DND-41 (cell line): ENCODE measurements at regions not wholly inside any gene's neighbourhood (a gene's known extent, or its start where the extent isn't known, plus 50 kb on each side); places are given as distances from the start of the nearest gene placed in this dataset.

Source experiments
- ATAC-seq: fragments of 200-7000 bp; cut with Tn5 transposase; 3 replicates; pipeline ENCODE4 v1.9.1; 2021; ENCODE audit warnings: low read depth; ENCODE audit not compliant: insufficient read depth
- DNase-seq: peaks from one replicate; pipeline ENCODE4 v3.0.0-alpha.2; 2020
- H2AFZ ChIP-seq: 2 replicates; pipeline ENCODE4 v1.6.0; 2012; ENCODE audit warnings: low read depth, low read length
- H3K27ac ChIP-seq: 2 replicates; pipeline ENCODE4 v1.5.1; 2012; ENCODE audit warnings: low read length, inconsistent platforms
- H3K27me3 ChIP-seq: fragments of 200-600 bp; sonication (generic); 2 replicates; pipeline ENCODE4 v1.6.0; 2012; ENCODE audit warnings: low read length, mild to moderate bottlenecking, inconsistent platforms; ENCODE audit not compliant: insufficient read depth, poor library complexity
- H3K36me3 ChIP-seq: 2 replicates; pipeline ENCODE4 v1.5.1; 2012; ENCODE audit warnings: low read length, inconsistent platforms; ENCODE audit not compliant: insufficient read depth
- H3K4me1 ChIP-seq: 2 replicates; pipeline ENCODE4 v1.5.1; 2012; ENCODE audit warnings: mild to moderate bottlenecking, low read length; ENCODE audit not compliant: insufficient read depth
- H3K4me2 ChIP-seq: 2 replicates; pipeline ENCODE4 v1.6.0; 2012; ENCODE audit warnings: mild to moderate bottlenecking, moderate library complexity, low read length, inconsistent platforms; ENCODE audit not compliant: insufficient read depth
- H3K4me3 ChIP-seq, 2 experiments: fragments of 200-600 bp in 1 of 2; shearing (Covaris generic) in 1 of 2; 2 replicates each; pipeline ENCODE4 v1.5.1; 2012 to 2016; ENCODE audit warnings: inconsistent platforms in 2 of 2, low read length in 2 of 2, mild to moderate bottlenecking in 2 of 2, low read depth in 1 of 2, moderate library complexity in 1 of 2
- H3K79me2 ChIP-seq: 2 replicates; pipeline ENCODE4 v1.6.0; 2012; ENCODE audit warnings: low read length, inconsistent platforms; ENCODE audit not compliant: insufficient read depth
- H3K9ac ChIP-seq: 2 replicates; pipeline ENCODE4 v1.6.0; 2012; ENCODE audit warnings: low read depth, mild to moderate bottlenecking, inconsistent platforms, low read length, moderate library complexity
- H3K9me3 ChIP-seq: 2 replicates; pipeline ENCODE4 v1.5.1; 2012; ENCODE audit warnings: low read length, moderate library complexity, mild to moderate bottlenecking, inconsistent platforms; ENCODE audit not compliant: insufficient read depth, severe bottlenecking
- H4K20me1 ChIP-seq: 2 replicates; pipeline ENCODE4 v1.6.0; 2012; ENCODE audit warnings: low read length; ENCODE audit not compliant: insufficient read depth
- EZH2 ChIP-seq: IDR thresholded peaks from 3 replicates; pipeline ENCODE4 v1.6.1; 2012; ENCODE audit warnings: borderline replicate concordance, low read depth, mild to moderate bottlenecking, moderate library complexity, low read length, inconsistent platforms; ENCODE audit not compliant: severe bottlenecking
- TF ChIP-seq, protein P1 (sequence below): IDR thresholded peaks from 2 replicates; pipeline ENCODE4 v1.5.1; 2012; ENCODE audit warnings: borderline replicate concordance, low read length, moderate library complexity, mild to moderate bottlenecking; ENCODE audit not compliant: poor library complexity, severe bottlenecking; ENCODE audit errors: extremely low read depth

GRCh38 chr15:31456354-31457060, 129.9 kb downstream of the KLF13 start:
- no peaks in the 10 kb centered on the region for H4K20me1 ChIP-seq
- no peaks in the 10 kb centered on the region for H3K9me3 ChIP-seq
- no peaks in the 10 kb centered on the region for H3K4me1 ChIP-seq
- DNase-seq = no peak
- H3K27me3 ChIP-seq = no peaks in the 10 kb centered on the region
- no peak overlapping the region for H3K27ac ChIP-seq
- no peaks in the 10 kb centered on the region for H3K36me3 ChIP-seq
- H3K4me2 ChIP-seq = no peak overlapping the region
- ATAC-seq = no peak
- no peak overlapping the region for H3K9ac ChIP-seq
- H3K4me3 ChIP-seq = no peak overlapping the region
- H2AFZ ChIP-seq = no peak overlapping the region
- H3K79me2 ChIP-seq = no peaks in the 10 kb centered on the region
- TF ChIP-seq EZH2 = no peak
- TF ChIP-seq, protein P1, sequence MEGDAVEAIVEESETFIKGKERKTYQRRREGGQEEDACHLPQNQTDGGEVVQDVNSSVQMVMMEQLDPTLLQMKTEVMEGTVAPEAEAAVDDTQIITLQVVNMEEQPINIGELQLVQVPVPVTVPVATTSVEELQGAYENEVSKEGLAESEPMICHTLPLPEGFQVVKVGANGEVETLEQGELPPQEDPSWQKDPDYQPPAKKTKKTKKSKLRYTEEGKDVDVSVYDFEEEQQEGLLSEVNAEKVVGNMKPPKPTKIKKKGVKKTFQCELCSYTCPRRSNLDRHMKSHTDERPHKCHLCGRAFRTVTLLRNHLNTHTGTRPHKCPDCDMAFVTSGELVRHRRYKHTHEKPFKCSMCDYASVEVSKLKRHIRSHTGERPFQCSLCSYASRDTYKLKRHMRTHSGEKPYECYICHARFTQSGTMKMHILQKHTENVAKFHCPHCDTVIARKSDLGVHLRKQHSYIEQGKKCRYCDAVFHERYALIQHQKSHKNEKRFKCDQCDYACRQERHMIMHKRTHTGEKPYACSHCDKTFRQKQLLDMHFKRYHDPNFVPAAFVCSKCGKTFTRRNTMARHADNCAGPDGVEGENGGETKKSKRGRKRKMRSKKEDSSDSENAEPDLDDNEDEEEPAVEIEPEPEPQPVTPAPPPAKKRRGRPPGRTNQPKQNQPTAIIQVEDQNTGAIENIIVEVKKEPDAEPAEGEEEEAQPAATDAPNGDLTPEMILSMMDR = no peak

DNA sequence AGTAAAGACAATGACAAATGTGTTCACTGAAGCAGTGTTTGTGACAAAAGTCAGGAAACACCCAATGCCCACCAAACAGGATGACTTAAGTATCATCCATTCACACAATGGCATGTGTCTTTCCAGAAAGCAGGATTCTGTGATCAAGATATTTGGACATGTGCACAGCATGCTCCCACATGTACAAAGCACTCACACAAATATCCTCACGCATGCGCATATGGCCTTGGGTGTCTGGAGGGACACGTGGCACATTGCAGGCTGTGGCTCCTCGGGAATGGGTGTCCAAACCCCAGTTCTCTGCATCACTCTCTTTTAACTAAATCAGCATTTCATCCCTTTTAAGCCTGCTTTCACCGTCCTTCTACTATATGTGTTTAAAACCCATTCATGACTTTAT, 130.5 kb downstream of the KLF13 start:
- Histone ChIP-seq H3K4me1 (no peaks in the 10 kb centered on the region), H3K79me2 (no peaks in the 10 kb centered on the region), H3K36me3 (no peaks in the 10 kb centered on the region), H2AFZ (no peak overlapping the region), H3K27ac (no peak overlapping the region), H4K20me1 (no peaks in the 10 kb centered on the region), H3K27me3 (no peaks in the 10 kb centered on the region), H3K4me2 (no peak overlapping the region), H3K9me3 (no peaks in the 10 kb centered on the region), H3K4me3 (no peak overlapping the region), H3K9ac (no peak overlapping the region)
- no peak for DNase-seq
- no peak for TF ChIP-seq EZH2
- TF ChIP-seq, protein P1 = no peak
- ATAC-seq = no peak

DNA sequence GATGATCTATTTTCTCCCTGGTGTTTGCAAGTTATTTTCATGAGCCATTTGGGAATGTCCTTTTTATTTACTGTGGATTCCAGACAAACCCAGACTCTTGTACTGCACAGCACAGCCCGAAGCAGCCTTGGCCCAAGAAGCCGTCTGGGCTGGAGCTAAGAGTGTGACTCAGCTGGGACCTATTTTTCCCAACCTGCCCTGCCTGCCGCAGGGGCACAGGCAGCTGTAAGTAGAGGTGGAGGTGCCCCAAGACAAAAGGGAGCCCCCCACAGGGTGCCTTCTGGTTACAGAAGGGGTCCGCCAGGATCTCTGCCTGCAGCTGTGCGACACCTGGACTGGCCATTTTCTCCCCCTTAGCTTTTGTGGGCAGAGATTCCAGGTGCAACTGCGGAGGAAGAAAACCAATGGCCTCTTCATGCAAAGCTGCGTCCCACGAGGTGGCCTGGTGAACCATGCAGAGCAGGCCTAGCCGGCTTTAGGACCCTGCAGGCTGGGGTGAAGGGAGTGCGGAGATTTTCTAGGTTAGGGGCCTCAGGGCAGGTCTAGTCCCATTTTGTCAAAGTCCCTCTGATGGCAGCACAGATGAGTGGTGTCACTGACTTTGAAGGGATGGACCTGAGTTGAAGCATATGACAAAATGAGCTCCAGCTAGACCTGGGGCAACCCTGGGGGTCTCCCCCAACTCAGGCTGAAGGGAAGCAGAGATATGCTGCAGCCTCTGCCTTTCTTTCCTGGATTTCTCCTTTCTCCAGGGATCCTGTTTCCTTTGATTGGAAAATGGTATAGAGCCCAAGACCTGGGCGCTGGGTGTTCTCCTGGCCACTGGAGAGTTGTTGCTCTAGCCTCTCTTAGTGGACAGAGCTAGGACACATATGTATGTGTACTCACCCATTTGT, 131.2 kb downstream of the KLF13 start:
- Histone ChIP-seq H3K4me1 (no peaks in the 10 kb centered on the region), H3K9ac (no peak overlapping the region)

More for the DNA sequence above, 131.2 kb downstream of the KLF13 start:
- no peak overlapping the region for H2AFZ ChIP-seq
- ATAC-seq (no peak), DNase-seq (no peak)
- H3K4me3 ChIP-seq = no peak overlapping the region
- no peaks in the 10 kb centered on the region for H3K79me2 ChIP-seq
- H3K9me3 ChIP-seq = no peaks in the 10 kb centered on the region
- no peaks in the 10 kb centered on the region for H3K27me3 ChIP-seq
- H3K4me2 ChIP-seq = no peak overlapping the region
- H3K27ac ChIP-seq = no peak overlapping the region
- H3K36me3 ChIP-seq = no peaks in the 10 kb centered on the region
- TF ChIP-seq, protein P1 = no peak
- no peak for TF ChIP-seq EZH2
- H4K20me1 ChIP-seq = no peaks in the 10 kb centered on the region
